ENCODE measurements at regions not wholly inside any gene's neighbourhood (a gene's known extent, or its start where the extent isn't known, plus 50 kb on each side); places are given as distances from the start of the nearest gene placed in this dataset.
"Not testable (repeated sequence)": the region's sequence is repeated elsewhere in the genome, so short reads cannot be mapped to it uniquely, and the experiment has no call there.

- FAIRE-seq = no peak
Observed at GRCh38 chrX:15114743-15115566, 154.9 kb downstream of the ASB9 start.

DNA sequence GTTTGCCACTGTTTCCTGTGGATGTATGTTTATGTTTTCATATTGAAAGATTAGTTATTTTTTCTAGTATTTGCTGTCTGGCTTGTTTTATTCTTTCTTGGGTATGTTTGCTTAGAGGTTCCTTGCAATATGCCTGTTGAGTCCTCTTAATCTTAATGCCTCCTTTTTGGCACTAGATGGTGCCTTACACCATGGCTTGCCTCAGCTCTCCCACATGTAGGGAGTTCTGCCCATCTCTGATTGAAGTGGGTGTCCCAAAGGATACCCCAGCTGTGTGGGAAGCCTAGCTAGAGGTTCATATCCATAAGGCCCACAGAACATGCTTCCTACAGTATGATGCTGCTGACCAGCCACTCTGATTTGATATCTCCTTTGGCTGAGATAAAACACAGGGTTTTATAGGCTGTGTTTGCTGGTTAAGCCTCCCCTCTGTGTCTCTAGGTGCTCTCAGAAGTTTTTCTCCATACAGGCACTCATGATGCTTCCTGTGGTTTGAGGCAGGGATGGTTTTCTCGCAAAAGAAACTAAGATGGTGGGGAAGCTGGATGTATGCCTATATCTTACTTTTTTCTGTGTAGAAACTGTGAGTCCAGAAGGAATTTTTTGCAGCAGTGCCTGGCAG lies 162.4 kb downstream of the ASB9 start:
- FAIRE-seq = no peak

DNA sequence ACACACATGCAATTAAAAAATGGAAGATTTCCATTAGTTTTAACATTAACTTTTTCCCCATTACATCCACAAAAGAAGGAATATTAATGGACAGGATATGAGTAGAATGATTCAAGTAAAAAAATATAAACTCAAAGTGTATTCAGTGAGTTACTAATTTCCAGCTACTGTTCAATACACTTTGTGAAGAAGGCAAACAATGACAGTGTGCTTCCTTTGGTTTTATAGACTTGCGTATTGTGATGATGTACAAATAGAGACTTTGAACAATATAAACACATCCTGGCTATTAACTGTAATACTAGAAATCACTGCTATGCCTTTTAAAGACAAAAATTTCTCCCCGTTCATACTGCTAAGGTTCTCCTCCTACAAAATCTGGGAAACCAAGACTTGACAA lies 171.4 kb downstream of the ASB9 start:
- no peak for FAIRE-seq

DNA sequence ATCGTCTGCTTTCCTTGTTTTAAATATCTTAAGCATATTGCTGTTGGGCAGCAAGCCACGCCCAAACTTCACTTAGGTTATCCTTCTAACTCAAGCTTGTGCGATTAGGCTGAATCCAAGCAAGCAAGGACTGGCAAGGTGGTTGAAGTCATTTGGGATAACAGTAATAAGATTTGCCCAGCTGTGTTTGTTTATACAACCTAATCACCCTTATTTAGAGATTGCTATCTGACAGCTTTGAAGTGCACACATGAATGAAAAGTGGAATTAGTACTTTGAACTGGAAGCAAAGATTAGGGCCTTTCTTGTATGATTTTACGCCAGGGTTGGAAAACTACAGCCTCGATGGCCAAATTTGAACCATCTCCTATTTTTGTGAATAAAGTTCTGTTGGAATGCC lies 182.1 kb downstream of the ASB9 start:
- FAIRE-seq = no peak

- no peak for FAIRE-seq
Observed at GRCh38 chrX:15073313-15073712, 196.6 kb downstream of the ASB9 start.

GRCh38 chrX:15072880-15073279 lies 197.0 kb downstream of the ASB9 start:
- no peak for FAIRE-seq

DNA sequence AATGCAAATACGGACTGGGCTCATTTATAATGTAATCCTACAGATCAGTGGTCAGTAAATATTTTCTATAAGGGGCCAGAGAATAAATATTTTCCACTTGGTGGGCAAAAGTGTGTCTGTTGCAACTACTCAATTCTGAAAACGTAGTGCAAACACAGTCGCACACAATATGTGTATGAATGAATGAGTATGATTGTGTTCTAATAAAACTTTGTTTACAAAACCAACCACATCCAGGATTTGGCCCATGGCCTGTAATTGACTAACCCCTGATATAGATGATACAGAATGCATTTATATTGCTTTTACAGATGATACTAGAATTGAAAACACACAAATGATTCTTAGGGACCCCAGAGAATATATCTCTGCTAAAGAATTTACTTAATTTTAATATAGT lies 197.6 kb downstream of the ASB9 start:
- no peak for FAIRE-seq

GRCh38 chrX:15059474-15059873 lies 186.3 kb downstream of the MOSPD2 start:
- FAIRE-seq = no peak

GRCh38 chrX:15056044-15056443 lies 182.8 kb downstream of the MOSPD2 start:
- FAIRE-seq = no peak

GRCh38 chrX:15055146-15055930 lies 182.1 kb downstream of the MOSPD2 start:
- FAIRE-seq = no peak

- no peak for FAIRE-seq
Observed at GRCh38 chrX:15050395-15050794, 177.2 kb downstream of the MOSPD2 start.

- no peak for FAIRE-seq
Observed at GRCh38 chrX:15043538-15043937, 170.3 kb downstream of the MOSPD2 start.

- no peak for FAIRE-seq
Observed at GRCh38 chrX:15033917-15034316, 160.7 kb downstream of the MOSPD2 start.

GRCh38 chrX:15017491-15017890 lies 144.3 kb downstream of the MOSPD2 start:
- FAIRE-seq = no peak

GRCh38 chrX:15016051-15016450 lies 142.8 kb downstream of the MOSPD2 start:
- no peak for FAIRE-seq

GRCh38 chrX:15014281-15014680 lies 141.1 kb downstream of the MOSPD2 start:
- FAIRE-seq = no peak

DNA sequence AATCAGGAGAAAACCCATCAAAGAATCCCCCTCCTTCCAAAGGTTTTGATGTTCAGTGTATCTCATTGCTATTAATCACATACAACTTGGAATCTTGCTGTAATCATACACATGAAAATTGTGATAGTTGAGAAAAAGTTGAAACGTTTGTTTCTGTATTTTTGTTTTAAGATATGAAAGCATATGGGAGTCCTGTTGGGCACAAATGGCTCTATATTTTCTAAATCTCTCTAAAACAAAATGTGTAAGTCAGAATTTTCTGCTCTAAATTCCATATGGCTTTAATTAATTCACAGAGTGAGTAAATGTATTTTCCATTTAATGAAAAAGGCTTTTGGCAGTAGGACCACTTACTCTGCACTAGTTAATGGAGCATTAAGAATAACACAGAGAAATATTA lies 140.2 kb downstream of the MOSPD2 start:
- FAIRE-seq = no peak

DNA sequence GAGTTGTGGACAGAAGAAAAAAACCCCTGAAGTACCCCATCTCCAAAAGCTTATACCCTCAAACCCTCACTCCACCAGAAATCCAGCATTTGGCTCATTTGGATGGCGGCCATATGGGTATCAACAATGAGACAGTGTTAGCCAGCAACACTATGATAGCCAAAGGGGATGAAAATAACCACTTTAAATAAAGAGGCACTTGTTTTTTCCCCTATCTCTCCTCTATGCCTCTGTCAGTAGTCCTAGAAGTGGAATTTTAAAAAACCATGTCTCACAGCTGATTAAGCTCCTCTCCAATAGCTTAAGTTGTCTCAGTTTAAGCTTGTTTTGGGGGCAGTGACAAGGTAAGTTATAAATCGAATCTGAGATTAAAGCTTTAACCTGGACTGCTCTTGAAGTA lies 124.0 kb downstream of the MOSPD2 start:
- no peak for FAIRE-seq

DNA sequence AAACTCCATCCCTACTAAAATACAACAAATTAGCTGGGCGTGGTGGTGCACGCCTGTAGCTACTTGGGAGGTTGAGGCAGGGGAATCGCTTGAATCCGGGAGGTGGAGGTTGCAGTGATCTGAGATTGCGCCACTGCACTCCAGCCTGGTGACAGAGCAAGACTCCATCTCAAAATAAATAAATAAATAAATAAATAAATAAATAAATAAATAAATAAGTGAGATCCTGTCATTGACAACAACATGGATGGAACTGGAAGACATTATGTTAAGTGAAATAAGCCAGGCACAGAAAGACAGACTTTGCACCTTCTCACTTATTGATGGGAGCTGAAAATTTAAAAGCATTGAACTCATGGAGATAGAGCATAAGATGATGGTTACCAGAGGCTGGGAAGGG lies 111.2 kb downstream of the MOSPD2 start:
- not testable (repeated sequence) for FAIRE-seq

Data from endometrium (tissue), 2 donors.